SK-N-SH treated with all-trans-retinoic acid at 6 μM for 48 hours (cell line): ENCODE measurements at regions not wholly inside any gene's neighbourhood (a gene's known extent, or its start where the extent isn't known, plus 50 kb on each side); places are given as distances from the start of the nearest gene placed in this dataset.

Source experiments
- CREB5 ChIP-seq: fragments of 250-450 bp; sonication (Bioruptor Pico); IDR thresholded peaks from 2 replicates; pipeline ENCODE4 v1.5.1; 2020; ENCODE audit warnings: low read depth, mild to moderate bottlenecking, moderate library complexity
- CSDC2 ChIP-seq: fragments of 250-450 bp; sonication (Bioruptor Pico); IDR thresholded peaks from 2 replicates; pipeline ENCODE4 v1.5.0; 2020; ENCODE audit warnings: mild to moderate bottlenecking, moderate library complexity
- ESRRG ChIP-seq: fragments of 250-450 bp; sonication (Bioruptor Pico); IDR thresholded peaks from 2 replicates; pipeline ENCODE4 v1.6.1; 2021; ENCODE audit warnings: mild to moderate bottlenecking
- GLIS3 ChIP-seq: fragments of 250-450 bp; sonication (Bioruptor Pico); IDR thresholded peaks from 2 replicates; pipeline ENCODE4 v1.5.0; 2020; ENCODE audit warnings: mild to moderate bottlenecking, moderate library complexity
- ISL1 ChIP-seq: fragments of 250-450 bp; sonication (Bioruptor Pico); IDR thresholded peaks from 2 replicates; pipeline ENCODE4 v2.1.2; 2022; ENCODE audit warnings: mild to moderate bottlenecking, moderate library complexity
- PATZ1 ChIP-seq: fragments of 250-450 bp; sonication (Bioruptor Pico); IDR thresholded peaks from 2 replicates; pipeline ENCODE4 v1.8.0; 2020; ENCODE audit warnings: mild to moderate bottlenecking, moderate library complexity, borderline replicate concordance
- POU6F1 ChIP-seq: fragments of 250-450 bp; sonication (Bioruptor Pico); IDR thresholded peaks from 2 replicates; pipeline ENCODE4 v1.8.0; 2021; ENCODE audit warnings: low read depth, mild to moderate bottlenecking, moderate library complexity, borderline replicate concordance
- PPARA ChIP-seq: fragments of 250-450 bp; sonication (Bioruptor Pico); IDR thresholded peaks from 2 replicates; pipeline ENCODE4 v1.5.0; 2020; ENCODE audit warnings: mild to moderate bottlenecking, borderline replicate concordance
- TOX ChIP-seq: fragments of 250-450 bp; sonication (Bioruptor Pico); IDR thresholded peaks from 2 replicates; pipeline ENCODE4 v1.8.0; 2021; ENCODE audit warnings: mild to moderate bottlenecking, moderate library complexity, borderline replicate concordance
- TSHZ2 ChIP-seq: fragments of 250-450 bp; sonication (Bioruptor Pico); IDR thresholded peaks from 2 replicates; pipeline ENCODE4 v1.5.0; 2020; ENCODE audit warnings: mild to moderate bottlenecking, moderate library complexity
- ZC3H10 ChIP-seq: fragments of 250-450 bp; sonication (Bioruptor Pico); IDR thresholded peaks from 2 replicates; pipeline ENCODE4 v1.5.1; 2021; ENCODE audit warnings: mild to moderate bottlenecking, moderate library complexity
- ZFP30 ChIP-seq: fragments of 450-650 bp; formaldehyde crosslinking; IDR thresholded peaks from 2 replicates; pipeline ENCODE4 v1.5.0; 2022; ENCODE audit warnings: mild to moderate bottlenecking, moderate library complexity
- ZNF8 ChIP-seq: fragments of 450-650 bp; formaldehyde crosslinking; IDR thresholded peaks from 2 replicates; pipeline ENCODE4 v1.5.0; 2020; ENCODE audit warnings: mild to moderate bottlenecking, moderate library complexity

- TF ChIP-seq PPARA (CRISPR knock-in tag), result no peak
- TF ChIP-seq CSDC2 (CRISPR knock-in tag), result no peak
- no peak for TF ChIP-seq PATZ1 (CRISPR knock-in tag)
- no peak for TF ChIP-seq ZC3H10 (CRISPR knock-in tag)
- no peak for TF ChIP-seq POU6F1 (CRISPR knock-in tag)
- no peak for TF ChIP-seq ZNF8 (CRISPR knock-in tag)
- TF ChIP-seq GLIS3 (CRISPR knock-in tag), result no peak
- TF ChIP-seq ZFP30, result no peak
- TF ChIP-seq CREB5 (CRISPR knock-in tag), result no peak
- TF ChIP-seq TSHZ2, result no peak
- TF ChIP-seq ISL1, result no peak
- TF ChIP-seq TOX (CRISPR knock-in tag), result no peak
- no peak for TF ChIP-seq ESRRG (CRISPR knock-in tag)
Observed at GRCh38 chr1:208556461-208556860, 312.3 kb upstream of the PLXNA2 start.
